HepG2 (cell line): ENCODE measurements at regions not wholly inside any gene's neighbourhood (a gene's known extent, or its start where the extent isn't known, plus 50 kb on each side); places are given as distances from the start of the nearest gene placed in this dataset.

Source experiments
- AHDC1 ChIP-seq: sonication (generic); formaldehyde crosslinking; IDR thresholded peaks from 2 replicates; pipeline ENCODE4 v1.5.1; 2020; ENCODE audit warnings: mild to moderate bottlenecking, missing genetic modification reagents, borderline replicate concordance
- FOSL1 ChIP-seq: sonication (generic); formaldehyde crosslinking; IDR thresholded peaks from 2 replicates; pipeline ENCODE4 v1.9.0; 2021; ENCODE audit warnings: missing genetic modification reagents, borderline replicate concordance
- GABPB1 ChIP-seq: IDR thresholded peaks from 2 replicates; pipeline ENCODE4 v1.6.1; 2016; ENCODE audit warnings: mild to moderate bottlenecking, missing genetic modification reagents, moderate library complexity, missing compliant biosample characterization
- MXD3 ChIP-seq: IDR thresholded peaks from 2 replicates; pipeline ENCODE4 v1.6.1; 2016; ENCODE audit warnings: mild to moderate bottlenecking, missing biosample characterization, missing genetic modification reagents
- RXRB ChIP-seq: IDR thresholded peaks from 2 replicates; pipeline ENCODE4 v1.6.1; 2016; ENCODE audit warnings: borderline replicate concordance, missing genetic modification reagents, missing compliant biosample characterization
- STAT5B ChIP-seq: sonication (generic); formaldehyde crosslinking; IDR thresholded peaks from 2 replicates; pipeline ENCODE4 v1.4.0; 2020; ENCODE audit warnings: missing genetic modification reagents
- TCF7L2 ChIP-seq: IDR thresholded peaks from 2 replicates; pipeline ENCODE4 v1.6.1; 2011; ENCODE audit warnings: mild to moderate bottlenecking, low read depth, low read length, moderate library complexity
- ZNF563 ChIP-seq: sonication (generic); formaldehyde crosslinking; IDR thresholded peaks from 2 replicates; pipeline ENCODE4 v1.8.0; 2022; ENCODE audit warnings: mild to moderate bottlenecking, moderate library complexity, missing genetic modification reagents
- ZNF704 ChIP-seq: sonication (generic); formaldehyde crosslinking; IDR thresholded peaks from 2 replicates; pipeline ENCODE4 v1.8.1; 2023; ENCODE audit warnings: mild to moderate bottlenecking, inconsistent platforms, moderate library complexity, missing genetic modification reagents, borderline replicate concordance

- no peak for TF ChIP-seq TCF7L2
- no peak for TF ChIP-seq STAT5B
- TF ChIP-seq ZNF563 = no peak
- TF ChIP-seq FOSL1 (CRISPR knock-in tag) = peak; percentile 15; the same call in 1 of the 2 replicates
- 0 out of 2 replicates have a peak, but pooled peaks have one; percentile 16 for TF ChIP-seq RXRB (CRISPR knock-in tag)
- TF ChIP-seq GABPB1 (CRISPR knock-in tag) = no peak
- no peak for TF ChIP-seq ZNF704
- TF ChIP-seq MXD3 = no peak
- TF ChIP-seq AHDC1 (CRISPR knock-in tag) = 0 out of 2 replicates have a peak, but pooled peaks have one; percentile 17
Observed at GRCh38 chr5:36418152-36418979, 116.7 kb upstream of the RANBP3L start (continued).
